HG03175 (cell line): ENCODE measurements at regions not wholly inside any gene's neighbourhood (a gene's known extent, or its start where the extent isn't known, plus 50 kb on each side); places are given as distances from the start of the nearest gene placed in this dataset.

Experiments
- ATAC-seq: cut with Tn5 transposase; IDR thresholded peaks from one replicate; pipeline ENCODE4 v1.9.1; 2021; ENCODE audit warnings: mild to moderate bottlenecking, moderate library complexity; ENCODE audit not compliant: unreplicated experiment

DNA sequence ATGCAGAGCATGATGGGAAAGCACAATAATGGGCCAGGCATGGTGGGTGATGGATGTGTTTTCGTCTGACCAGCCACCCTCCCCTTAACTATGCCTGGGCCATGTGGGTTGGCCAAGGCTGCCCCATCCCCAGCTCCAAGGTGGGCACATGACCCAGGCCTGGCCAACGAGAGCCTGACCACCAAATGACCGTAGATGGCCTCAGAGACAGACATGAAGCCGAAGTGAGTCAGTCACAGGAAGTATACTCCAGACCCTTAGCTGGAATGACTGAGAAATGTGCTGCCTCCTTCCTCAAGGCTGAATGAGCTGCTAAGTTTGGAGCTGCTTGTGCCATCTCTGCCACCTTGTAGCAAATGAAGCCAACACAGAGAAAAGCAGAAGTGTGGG lies 233.6 kb downstream of the BCL11B start:
- no peak for ATAC-seq

DNA sequence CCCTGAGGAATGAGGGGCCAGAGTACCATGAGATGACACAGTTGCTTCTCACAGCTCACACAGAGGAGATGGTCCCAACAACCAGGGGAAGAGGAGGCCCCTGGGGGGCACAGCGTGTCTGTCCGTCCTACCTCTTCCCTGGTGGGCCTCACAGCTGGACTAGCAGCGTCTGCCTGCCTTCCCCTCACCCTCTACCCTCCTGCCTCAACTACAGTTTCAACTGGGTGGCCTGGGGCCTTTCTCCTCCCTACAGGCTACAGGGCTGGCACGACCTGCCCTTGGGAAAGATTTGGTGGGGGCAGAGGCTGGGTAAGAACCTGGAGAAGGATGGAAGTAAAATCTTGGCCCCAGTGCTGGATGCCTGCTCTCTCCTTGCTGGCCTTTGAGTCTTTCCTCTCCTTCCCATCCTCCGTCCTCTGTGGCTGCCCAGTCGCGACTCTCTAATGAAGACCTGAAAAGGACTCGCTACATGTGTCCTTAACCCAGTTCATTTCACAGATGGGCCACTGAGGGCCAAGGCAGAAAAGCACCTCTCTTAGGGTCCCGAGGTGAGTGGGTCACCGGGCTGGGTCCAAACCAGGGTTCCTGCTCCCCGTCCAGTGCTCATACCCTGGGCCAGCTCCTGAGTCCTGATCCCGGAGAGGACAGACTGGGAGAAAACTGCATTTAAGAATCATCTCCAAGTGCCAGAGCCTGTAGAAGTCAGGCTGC lies 232.5 kb downstream of the BCL11B start:
- ATAC-seq, result no peak

- ATAC-seq, result no peak
These were observed 231.9 kb downstream of the BCL11B start for GRCh38 chr14:99040052-99040451.

DNA sequence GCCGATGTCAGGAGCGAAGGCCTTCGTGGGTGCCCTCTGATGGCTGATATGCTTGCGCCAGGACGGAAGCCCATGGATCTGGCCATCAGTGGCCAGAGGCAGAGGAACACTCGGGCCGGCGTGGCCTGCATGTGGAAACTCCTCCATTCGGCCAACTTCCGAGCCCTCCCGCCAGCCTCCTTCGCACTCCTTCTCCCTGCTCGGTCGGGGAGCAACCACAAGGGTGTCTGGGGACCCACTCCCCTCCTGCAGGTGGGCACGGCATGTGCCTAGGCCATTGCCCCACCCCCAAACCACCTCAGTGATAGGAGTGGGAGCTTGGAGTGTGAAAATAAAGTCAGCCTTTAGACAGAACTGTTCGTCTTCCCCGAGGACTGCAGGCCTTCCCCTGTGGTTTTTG lies 231.3 kb downstream of the BCL11B start:
- no peak for ATAC-seq

- ATAC-seq, result no peak
These were observed 230.7 kb downstream of the BCL11B start for GRCh38 chr14:99041141-99041819.

GRCh38 chr14:99041820-99042174 lies 230.2 kb downstream of the BCL11B start:
- no peak for ATAC-seq

DNA sequence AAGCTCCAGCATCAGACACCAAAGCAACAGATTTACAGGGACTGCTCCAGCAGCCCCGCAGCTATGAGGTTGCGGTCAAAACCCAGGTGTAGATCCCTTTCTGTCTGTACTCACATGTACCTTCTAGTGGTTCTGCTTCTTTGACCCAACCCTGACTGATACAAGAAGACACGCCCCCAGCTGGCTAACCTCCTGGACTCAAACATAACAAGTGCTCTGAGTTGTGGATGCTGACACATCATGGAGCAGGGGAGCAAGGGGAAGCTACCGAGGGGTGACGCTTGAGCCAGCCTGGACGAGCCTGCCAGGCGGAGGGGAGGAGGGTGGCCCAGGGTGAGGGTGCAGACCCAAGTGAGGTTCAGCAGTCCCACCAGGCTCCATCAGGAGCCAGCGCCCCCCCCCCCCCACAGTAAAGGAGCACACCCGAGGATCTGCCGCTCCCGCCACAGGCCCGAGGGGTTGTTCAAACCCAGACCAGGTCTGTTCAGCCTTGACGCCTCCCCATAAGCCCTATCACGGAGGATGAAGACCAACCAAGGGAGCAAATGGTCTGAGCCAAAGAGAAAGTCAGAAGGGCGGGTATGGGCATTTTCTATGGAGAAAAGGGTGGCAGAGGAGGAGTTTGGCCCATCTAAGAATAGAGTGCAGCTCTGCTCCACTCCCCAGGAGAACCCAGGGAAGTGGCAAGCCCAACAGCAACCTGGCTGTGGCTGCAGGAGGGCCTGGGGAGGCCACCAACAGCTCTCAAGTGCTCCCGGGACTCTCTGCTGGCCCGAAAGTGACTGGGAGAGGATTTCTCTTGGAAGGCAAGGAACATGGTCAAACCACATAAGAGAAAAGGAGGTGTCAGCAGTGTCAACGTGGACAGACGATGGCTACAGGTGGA lies 229.4 kb downstream of the BCL11B start:
- ATAC-seq, result no peak

GRCh38 chr14:99043267-99043615 lies 228.8 kb downstream of the BCL11B start:
- no peak for ATAC-seq

GRCh38 chr14:99043756-99044155 lies 228.2 kb downstream of the BCL11B start:
- ATAC-seq, result no peak

GRCh38 chr14:99047441-99048031 lies 224.5 kb downstream of the BCL11B start:
- no peak for ATAC-seq

- no peak for ATAC-seq
These were observed 221.7 kb downstream of the BCL11B start for GRCh38 chr14:99050309-99050708.

DNA sequence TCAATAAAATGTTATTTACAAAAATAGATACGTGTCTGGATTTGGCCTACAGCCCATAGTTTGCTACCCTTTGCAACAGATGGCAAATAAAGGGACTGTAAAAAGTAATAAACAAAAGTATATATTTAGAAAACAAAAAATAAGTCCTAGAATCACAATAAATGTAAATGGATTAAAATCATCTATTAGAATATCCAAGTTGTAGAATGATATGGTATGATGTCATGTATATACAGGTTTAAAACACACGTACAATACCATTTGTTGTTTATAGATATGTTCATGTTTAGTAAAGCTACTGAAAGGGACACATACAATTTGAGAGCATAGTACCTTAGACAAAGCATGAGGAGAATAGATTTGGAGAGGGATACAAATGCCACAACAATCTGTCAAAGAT lies 219.5 kb downstream of the BCL11B start:
- ATAC-seq, result no peak

- ATAC-seq, result no peak
These were observed 217.0 kb downstream of the BCL11B start for GRCh38 chr14:99055019-99055418.

DNA sequence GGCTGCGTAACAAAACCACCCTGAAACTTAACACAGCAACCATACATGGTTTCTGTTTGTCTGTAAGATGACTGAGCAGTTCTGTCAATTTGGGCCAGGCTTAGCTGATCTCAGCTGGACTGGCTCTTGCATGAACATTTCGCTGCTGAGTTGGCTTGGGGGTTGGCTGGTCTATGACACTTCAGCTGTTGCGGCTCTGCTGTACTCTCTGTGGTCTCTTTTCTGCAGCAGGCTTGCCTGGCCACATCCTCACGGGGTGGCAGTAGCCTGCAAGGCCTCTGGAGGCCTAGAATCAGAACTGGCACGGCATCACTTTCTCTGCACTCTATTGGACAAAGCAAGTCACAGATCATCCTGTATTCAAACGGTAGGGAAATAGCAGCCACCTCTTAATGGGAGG lies 216.2 kb downstream of the BCL11B start:
- no peak for ATAC-seq

- no peak for ATAC-seq
These were observed 214.4 kb downstream of the BCL11B start for GRCh38 chr14:99057576-99058083.

DNA sequence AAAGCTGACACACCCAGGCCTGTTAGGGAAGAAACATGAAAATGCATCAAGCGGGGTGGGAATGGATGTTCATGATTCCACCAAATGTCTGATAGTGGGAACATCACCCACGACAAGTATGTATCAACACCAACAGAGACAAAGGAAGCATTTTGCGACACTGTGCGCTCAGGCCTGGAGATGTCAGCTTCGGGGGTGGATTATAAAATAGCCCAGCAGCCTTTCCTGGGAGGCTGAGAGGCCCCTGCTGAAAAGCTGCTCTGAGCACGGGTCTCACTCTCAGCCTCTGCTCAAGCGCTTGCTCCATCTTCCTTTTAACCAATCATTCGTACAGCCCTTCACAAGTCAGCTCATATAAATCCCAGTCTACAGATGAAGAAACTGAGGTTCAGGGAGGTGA lies 213.5 kb downstream of the BCL11B start:
- ATAC-seq, result no peak

GRCh38 chr14:99062216-99062615 lies 209.8 kb downstream of the BCL11B start:
- ATAC-seq, result no peak

GRCh38 chr14:99062772-99063418 lies 209.1 kb downstream of the BCL11B start:
- ATAC-seq, result no peak

DNA sequence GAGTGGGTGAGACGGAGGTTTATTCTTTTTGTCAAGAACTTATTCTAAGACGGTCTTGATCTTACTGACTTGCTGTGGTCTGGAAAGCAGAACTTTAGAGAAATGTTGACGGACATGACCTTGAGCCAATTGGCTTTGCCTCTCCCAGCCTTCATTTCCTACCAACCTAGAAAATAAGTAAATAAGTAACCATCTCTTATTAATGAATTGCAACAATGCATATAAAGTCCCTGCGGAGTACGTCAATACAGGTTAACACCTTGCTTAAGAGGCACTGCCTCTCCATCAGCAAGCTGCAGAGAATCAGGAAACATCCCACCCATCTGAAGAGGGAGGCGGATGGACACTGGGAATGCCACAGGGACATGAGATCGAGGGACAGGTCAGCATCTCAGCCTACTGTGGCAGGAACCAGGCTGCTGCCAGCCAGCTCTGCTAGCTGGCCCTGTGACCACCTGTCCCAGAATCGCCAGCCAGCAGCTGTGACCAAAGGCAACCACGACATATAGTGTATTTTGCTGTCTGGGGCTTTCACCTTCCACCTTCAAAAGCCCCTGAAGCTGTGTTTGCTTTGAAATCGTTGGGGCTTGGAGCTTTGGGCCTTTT lies 208.3 kb downstream of the BCL11B start:
- ATAC-seq, result no peak

- ATAC-seq, result no peak
These were observed 207.6 kb downstream of the BCL11B start for GRCh38 chr14:99064262-99064954.
